Ovary (tissue), 3 donors: ENCODE measurements at regions not wholly inside any gene's neighbourhood (a gene's known extent, or its start where the extent isn't known, plus 50 kb on each side); places are given as distances from the start of the nearest gene placed in this dataset.

Source experiments
- EP300 ChIP-seq: sonication (generic); formaldehyde crosslinking; IDR thresholded peaks from one replicate; pipeline ENCODE4 v1.6.1; 2017; ENCODE audit warnings: antibody characterized with exemption
- POLR2A ChIP-seq: fragments of 450-650 bp; IDR thresholded peaks from one replicate; pipeline ENCODE4 v1.6.1; 2017; ENCODE audit warnings: antibody characterized with exemption, mild to moderate bottlenecking, moderate library complexity
- TF ChIP-seq, protein P1 (sequence below), 3 donors: fragments of 450-650 bp in 2 of 3; fragments of 200-600 bp in 1 of 3; IDR thresholded peaks; one replicate each; pipeline versions ENCODE4 v1.5.1 to v1.8.0; 2016 to 2022; ENCODE audit warnings: antibody characterized with exemption in 3 of 3, mild to moderate bottlenecking in 1 of 3
- donor health status: DM: no; HTN: no; CAD: no.

DNA sequence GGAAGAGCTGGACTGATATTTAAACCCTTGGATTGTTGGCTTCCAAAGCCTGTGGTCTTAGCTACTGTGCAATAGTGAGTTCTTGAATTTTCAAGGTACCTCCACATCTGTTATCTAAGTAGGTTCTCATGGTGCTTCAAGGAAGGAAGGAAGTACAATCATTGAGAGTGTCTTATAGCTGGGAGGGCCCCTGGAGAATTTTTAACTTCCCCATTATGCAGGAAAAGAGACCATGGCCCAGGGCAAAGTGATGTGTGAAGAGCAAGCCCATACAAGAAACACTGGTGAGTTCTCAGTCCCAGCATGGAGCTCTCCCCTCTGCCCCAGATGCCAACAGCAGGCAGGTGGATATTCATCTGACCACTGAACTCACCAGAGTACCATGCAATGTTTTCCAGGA is 169.0 kb upstream of the IRX6 start:
- TF ChIP-seq POLR2A: no peak
- TF ChIP-seq, protein P1, sequence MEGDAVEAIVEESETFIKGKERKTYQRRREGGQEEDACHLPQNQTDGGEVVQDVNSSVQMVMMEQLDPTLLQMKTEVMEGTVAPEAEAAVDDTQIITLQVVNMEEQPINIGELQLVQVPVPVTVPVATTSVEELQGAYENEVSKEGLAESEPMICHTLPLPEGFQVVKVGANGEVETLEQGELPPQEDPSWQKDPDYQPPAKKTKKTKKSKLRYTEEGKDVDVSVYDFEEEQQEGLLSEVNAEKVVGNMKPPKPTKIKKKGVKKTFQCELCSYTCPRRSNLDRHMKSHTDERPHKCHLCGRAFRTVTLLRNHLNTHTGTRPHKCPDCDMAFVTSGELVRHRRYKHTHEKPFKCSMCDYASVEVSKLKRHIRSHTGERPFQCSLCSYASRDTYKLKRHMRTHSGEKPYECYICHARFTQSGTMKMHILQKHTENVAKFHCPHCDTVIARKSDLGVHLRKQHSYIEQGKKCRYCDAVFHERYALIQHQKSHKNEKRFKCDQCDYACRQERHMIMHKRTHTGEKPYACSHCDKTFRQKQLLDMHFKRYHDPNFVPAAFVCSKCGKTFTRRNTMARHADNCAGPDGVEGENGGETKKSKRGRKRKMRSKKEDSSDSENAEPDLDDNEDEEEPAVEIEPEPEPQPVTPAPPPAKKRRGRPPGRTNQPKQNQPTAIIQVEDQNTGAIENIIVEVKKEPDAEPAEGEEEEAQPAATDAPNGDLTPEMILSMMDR (IDR thresholded peaks at IDR 0.05): no peak
- TF ChIP-seq EP300: no peak
